ENCODE measurements at regions not wholly inside any gene's neighbourhood (a gene's known extent, or its start where the extent isn't known, plus 50 kb on each side); places are given as distances from the start of the nearest gene placed in this dataset.
"Not testable (repeated sequence)": the region's sequence is repeated elsewhere in the genome, so short reads cannot be mapped to it uniquely, and the experiment has no call there.

GRCh38 chr4:160570271-160570670 lies 1467.4 kb downstream of the RAPGEF2 start:
- TF ChIP-seq, protein P1, sequence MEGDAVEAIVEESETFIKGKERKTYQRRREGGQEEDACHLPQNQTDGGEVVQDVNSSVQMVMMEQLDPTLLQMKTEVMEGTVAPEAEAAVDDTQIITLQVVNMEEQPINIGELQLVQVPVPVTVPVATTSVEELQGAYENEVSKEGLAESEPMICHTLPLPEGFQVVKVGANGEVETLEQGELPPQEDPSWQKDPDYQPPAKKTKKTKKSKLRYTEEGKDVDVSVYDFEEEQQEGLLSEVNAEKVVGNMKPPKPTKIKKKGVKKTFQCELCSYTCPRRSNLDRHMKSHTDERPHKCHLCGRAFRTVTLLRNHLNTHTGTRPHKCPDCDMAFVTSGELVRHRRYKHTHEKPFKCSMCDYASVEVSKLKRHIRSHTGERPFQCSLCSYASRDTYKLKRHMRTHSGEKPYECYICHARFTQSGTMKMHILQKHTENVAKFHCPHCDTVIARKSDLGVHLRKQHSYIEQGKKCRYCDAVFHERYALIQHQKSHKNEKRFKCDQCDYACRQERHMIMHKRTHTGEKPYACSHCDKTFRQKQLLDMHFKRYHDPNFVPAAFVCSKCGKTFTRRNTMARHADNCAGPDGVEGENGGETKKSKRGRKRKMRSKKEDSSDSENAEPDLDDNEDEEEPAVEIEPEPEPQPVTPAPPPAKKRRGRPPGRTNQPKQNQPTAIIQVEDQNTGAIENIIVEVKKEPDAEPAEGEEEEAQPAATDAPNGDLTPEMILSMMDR (IDR thresholded peaks at IDR 0.05; ENCODE audit: low read depth, low read length), result no peak
- no peak for DNase-seq (ENCODE audit: low read depth in 2 of 2)
- H3K4me3 ChIP-seq (replicated peaks in 1 of 2; ENCODE audit: low read depth in 2 of 2, low read length in 2 of 2), result no peak overlapping the region

GRCh38 chr4:160574272-160574671 lies 1471.4 kb downstream of the RAPGEF2 start:
- not testable (repeated sequence) for H3K4me3 ChIP-seq (replicated peaks in 1 of 2; ENCODE audit: low read depth in 2 of 2, low read length in 2 of 2); DNase-seq (ENCODE audit: low read depth in 2 of 2)

GRCh38 chr4:160580581-160580980 lies 1477.7 kb downstream of the RAPGEF2 start:
- no peak overlapping the region for H3K4me3 ChIP-seq (replicated peaks in 1 of 2; ENCODE audit: low read depth in 2 of 2, low read length in 2 of 2)
- DNase-seq (ENCODE audit: low read depth in 2 of 2), result no peak
- TF ChIP-seq, protein P1 (IDR thresholded peaks at IDR 0.05; ENCODE audit: low read depth, low read length), result no peak

GRCh38 chr4:160592258-160592657 lies 1489.4 kb downstream of the RAPGEF2 start:
- no peak for DNase-seq (ENCODE audit: low read depth in 2 of 2)
- TF ChIP-seq, protein P1 (IDR thresholded peaks at IDR 0.05; ENCODE audit: low read depth, low read length), result no peak
- H3K4me3 ChIP-seq (replicated peaks in 1 of 2; ENCODE audit: low read depth in 2 of 2, low read length in 2 of 2), result no peak overlapping the region

DNA sequence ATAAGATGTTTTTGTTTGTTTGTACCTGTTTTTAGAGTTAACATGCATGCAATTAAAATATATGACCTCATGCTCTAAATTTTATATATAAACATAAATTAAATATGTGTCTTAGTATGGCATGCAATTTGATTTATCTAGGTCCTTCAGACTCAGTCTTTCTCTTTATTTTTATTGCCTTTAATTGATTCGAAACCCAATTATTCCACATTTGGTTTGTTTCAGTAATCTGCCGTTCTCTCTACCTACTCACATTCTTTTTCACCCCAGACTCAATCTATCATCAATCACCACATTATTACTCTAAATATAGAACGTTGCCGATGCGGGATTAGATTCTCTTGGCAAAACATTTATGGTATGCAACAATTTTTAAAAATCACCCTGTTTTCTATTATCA lies 1492.8 kb downstream of the RAPGEF2 start:
- H3K4me3 ChIP-seq (replicated peaks in 1 of 2; ENCODE audit: low read depth in 2 of 2, low read length in 2 of 2), result no peak overlapping the region
- TF ChIP-seq, protein P1 (IDR thresholded peaks at IDR 0.05; ENCODE audit: low read depth, low read length), result no peak
- DNase-seq (ENCODE audit: low read depth in 2 of 2), result no peak

GRCh38 chr4:160604541-160604940 lies 1501.7 kb downstream of the RAPGEF2 start:
- TF ChIP-seq, protein P1 (IDR thresholded peaks at IDR 0.05; ENCODE audit: low read depth, low read length), result no peak
- H3K4me3 ChIP-seq (replicated peaks in 1 of 2; ENCODE audit: low read depth in 2 of 2, low read length in 2 of 2), result no peak overlapping the region
- DNase-seq (ENCODE audit: low read depth in 2 of 2), result no peak

- no peak for DNase-seq (ENCODE audit: low read depth in 2 of 2)
- no peak overlapping the region for H3K4me3 ChIP-seq (replicated peaks in 1 of 2; ENCODE audit: low read depth in 2 of 2, low read length in 2 of 2)
- TF ChIP-seq, protein P1 (IDR thresholded peaks at IDR 0.05; ENCODE audit: low read depth, low read length), result no peak
Observed at GRCh38 chr4:160611181-160611580, 1508.3 kb downstream of the RAPGEF2 start.
